Testis (tissue), 2 donors: ENCODE measurements at regions not wholly inside any gene's neighbourhood (a gene's known extent, or its start where the extent isn't known, plus 50 kb on each side); places are given as distances from the start of the nearest gene placed in this dataset.

Source experiments
- DNase-seq: peaks from one replicate; pipeline ENCODE4 v3.0.0-alpha.2; 2019
- H3K27ac ChIP-seq, 2 donors: fragments of 200-600 bp; sonication (generic); one replicate each; pipeline ENCODE4 v1.5.1; 2019
- H3K27me3 ChIP-seq: fragments of 200-600 bp; sonication (generic); one replicate; pipeline ENCODE4 v1.5.1; 2019
- H3K36me3 ChIP-seq: fragments of 200-600 bp; sonication (generic); one replicate; pipeline ENCODE4 v1.5.1; 2017; ENCODE audit warnings: low read depth; ENCODE audit errors: missing control alignments
- H3K4me1 ChIP-seq: fragments of 200-600 bp; sonication (generic); one replicate; pipeline ENCODE4 v1.5.1; 2019
- H3K4me3 ChIP-seq, 2 donors: fragments of 200-600 bp; sonication (generic); one replicate each; pipeline ENCODE4 v1.5.1; 2017 to 2019
- H3K9me3 ChIP-seq: fragments of 200-600 bp; sonication (generic); one replicate; pipeline ENCODE4 v1.5.1; 2017
- CTCF ChIP-seq, 3 experiments: fragments of 450-650 bp in 2 of 3; fragments of 200-600 bp in 1 of 3; sonication (generic) in 1 of 3; IDR thresholded peaks; one replicate each; pipeline ENCODE4 v1.5.1; 2016 to 2019; ENCODE audit warnings: antibody characterized with exemption in 3 of 3, mild to moderate bottlenecking in 2 of 3, moderate library complexity in 1 of 3
- POLR2A ChIP-seq: fragments of 450-650 bp; IDR thresholded peaks from one replicate; pipeline ENCODE4 v1.6.1; 2017; ENCODE audit warnings: antibody characterized with exemption, mild to moderate bottlenecking, moderate library complexity
- WGBS, 2 donors: methylation state at CpG; one replicate each; pipeline ENCODE4 v1.1.5; 2018; 5-methylcytosine and 5-hydroxymethylcytosine counted together
- intact Hi-C: fragments of 100-400 bp; cut with DNase I; formaldehyde crosslinking; loops from one replicate; pipeline ENCODE4 v1.15.1; 2023; ENCODE audit warnings: low total_unique reads

- no peak for TF ChIP-seq CTCF (IDR thresholded peaks at IDR 0.05)
- TF ChIP-seq POLR2A: no peak
- H3K36me3 ChIP-seq: no peaks in the 10 kb centered on the region
- H3K4me1 ChIP-seq: no peaks in the 10 kb centered on the region
- intact Hi-C loops: no loop called here
- 87 to 88% methylated on average over 4 of the region's 4 CpGs for WGBS, 2 donors
- no peaks in the 10 kb centered on the region for H3K9me3 ChIP-seq
- no peak for DNase-seq
- H3K4me3 ChIP-seq: no peak overlapping the region
- no peak overlapping the region for H3K27ac ChIP-seq
- no peaks in the 10 kb centered on the region for H3K27me3 ChIP-seq
Observed at GRCh38 chr3:46116996-46117395, 89.7 kb upstream of the XCR1 start.

- Histone ChIP-seq H3K4me1 (no peaks in the 10 kb centered on the region), H3K27me3 (no peaks in the 10 kb centered on the region), H3K27ac (no peak overlapping the region), H3K9me3 (no peaks in the 10 kb centered on the region), H3K4me3 (no peak overlapping the region), H3K36me3 (no peaks in the 10 kb centered on the region)
- 33 to 75% methylated on average over 1 of the region's 1 CpG for WGBS, 2 donors
- no peak for DNase-seq
- TF ChIP-seq CTCF (IDR thresholded peaks at IDR 0.05) (no peak), POLR2A (no peak)
- intact Hi-C loops: no loop called here
Observed at GRCh38 chr3:46114323-46114988, 87.2 kb upstream of the XCR1 start.

- no peak for TF ChIP-seq CTCF (IDR thresholded peaks at IDR 0.05)
- no peak for TF ChIP-seq POLR2A
- WGBS, 2 donors: 98 to 100% methylated on average over 4 of the region's 4 CpGs
- intact Hi-C loops: no loop called here
- DNase-seq: no peak
- Histone ChIP-seq H3K36me3 (no peaks in the 10 kb centered on the region), H3K4me3 (no peak overlapping the region), H3K27me3 (no peaks in the 10 kb centered on the region), H3K27ac (no peak overlapping the region), H3K4me1 (no peaks in the 10 kb centered on the region), H3K9me3 (no peaks in the 10 kb centered on the region)
Observed at GRCh38 chr3:46113608-46114007, 86.3 kb upstream of the XCR1 start.

GRCh38 chr3:46112984-46113383 lies 85.7 kb upstream of the XCR1 start:
- no peak overlapping the region for H3K4me3 ChIP-seq
- WGBS, 2 donors: 84 to 97% methylated on average over 3 of the region's 3 CpGs
- intact Hi-C loops: no loop called here
- no peaks in the 10 kb centered on the region for H3K27me3 ChIP-seq
- no peaks in the 10 kb centered on the region for H3K4me1 ChIP-seq
- TF ChIP-seq CTCF (IDR thresholded peaks at IDR 0.05) (no peak), POLR2A (no peak)
- no peaks in the 10 kb centered on the region for H3K36me3 ChIP-seq
- H3K9me3 ChIP-seq: no peaks in the 10 kb centered on the region
- DNase-seq: no peak
- H3K27ac ChIP-seq: no peak overlapping the region

DNA sequence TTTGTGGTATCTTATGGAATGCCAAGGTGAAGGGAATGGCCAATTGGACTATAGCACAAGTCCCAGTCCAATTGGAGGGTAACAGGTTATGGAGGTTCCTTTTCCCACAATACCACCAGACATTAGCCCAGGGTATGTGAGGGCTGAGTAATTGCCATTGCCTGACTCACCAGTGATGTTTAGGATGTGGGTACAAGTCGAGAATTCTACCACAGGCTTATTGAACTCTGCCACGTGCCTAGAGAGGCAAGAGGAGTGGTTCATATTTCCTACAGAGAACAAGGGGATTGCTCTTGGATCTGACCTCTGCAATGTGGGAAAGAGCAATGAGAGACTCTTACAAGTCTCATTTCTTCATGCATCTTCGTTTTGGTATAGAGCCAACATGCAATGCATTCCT lies 85.0 kb upstream of the XCR1 start:
- Histone ChIP-seq H3K4me1 (no peaks in the 10 kb centered on the region), H3K4me3 (no peak overlapping the region), H3K36me3 (no peaks in the 10 kb centered on the region), H3K9me3 (no peaks in the 10 kb centered on the region), H3K27me3 (no peaks in the 10 kb centered on the region), H3K27ac (no peak overlapping the region)
- 80 to 84% methylated on average over 3 of the region's 3 CpGs for WGBS, 2 donors
- intact Hi-C loops: no loop called here
- DNase-seq: no peak
- no peak for TF ChIP-seq POLR2A
- TF ChIP-seq CTCF (IDR thresholded peaks at IDR 0.05): no peak
